B cell (primary cell): ENCODE measurements at regions not wholly inside any gene's neighbourhood (a gene's known extent, or its start where the extent isn't known, plus 50 kb on each side); places are given as distances from the start of the nearest gene placed in this dataset.

Experiments
- ATAC-seq: fragments of 200-7000 bp; cut with Tn5 transposase; one replicate; pipeline ENCODE4 v1.10.0; 2021; ENCODE audit warnings: low read depth, mild to moderate bottlenecking, moderate number of reproducible peaks, moderate library complexity
- CTCF ChIA-PET: fragments of 350-600 bp; sonication (Branson Sonifier 250); formaldehyde crosslinking; loops from one replicate; lab custom pipeline; 2021; ENCODE audit warnings: antibody characterized with exemption, inconsistent platforms; lab: Charles Lee
- POLR2A ChIA-PET: fragments of 350-600 bp; sonication (Branson Sonifier 250); formaldehyde crosslinking; loops from one replicate; lab custom pipeline; 2021; ENCODE audit warnings: antibody characterized with exemption; lab: Charles Lee
- DNase-seq: peaks from one replicate; pipeline ENCODE4 v3.0.0; 2013
- H2AFZ ChIP-seq: 2 replicates; pipeline ENCODE4 v1.6.1; 2012; ENCODE audit warnings: mild to moderate bottlenecking, low read depth, low read length; ENCODE audit not compliant: insufficient read depth, poor library complexity, severe bottlenecking
- H3K27ac ChIP-seq, 2 donors: 1 replicate in 1 of 2; 2 replicates in 1 of 2; pipeline ENCODE4 v1.5.1; 2012 to 2013; ENCODE audit warnings: low read length in 2 of 2, mild to moderate bottlenecking in 2 of 2, moderate library complexity in 1 of 2
- H3K27me3 ChIP-seq, 4 experiments: fragments of 200-600 bp in 1 of 4; sonication (generic) in 1 of 4; replicated peaks in 1 of 4; 1 replicate in 2 of 4; 2 replicates in 2 of 4; pipeline versions ENCODE4 v1.6.1 to v1.7.0; 2013 to 2016; ENCODE audit warnings: low read length in 3 of 4, mild to moderate bottlenecking in 2 of 4, mixed read lengths in 1 of 4, moderate library complexity in 1 of 4; ENCODE audit not compliant: insufficient read depth in 4 of 4, control insufficient read depth in 3 of 4; ENCODE audit errors: control extremely low read depth in 1 of 4
- H3K36me3 ChIP-seq, 2 experiments: replicated peaks in 1 of 2; 1 replicate in 1 of 2; 2 replicates in 1 of 2; pipeline versions ENCODE4 v1.6.1 to v1.7.1; 2013; ENCODE audit warnings: low read length in 1 of 2; ENCODE audit not compliant: insufficient read depth in 2 of 2, control insufficient read depth in 1 of 2; ENCODE audit errors: control extremely low read depth in 1 of 2, extremely low read depth in 1 of 2
- H3K4me1 ChIP-seq, 2 donors: fragments of 200-600 bp in 1 of 2; sonication (generic) in 1 of 2; 1 replicate in 1 of 2; 2 replicates in 1 of 2; pipeline versions ENCODE4 v1.5.1 to v1.6.1; 2013 to 2017; ENCODE audit warnings: low read length in 2 of 2; ENCODE audit not compliant: control insufficient read depth in 2 of 2, insufficient read depth in 2 of 2
- H3K4me2 ChIP-seq: replicated peaks from 2 replicates; pipeline ENCODE3; 2012; ENCODE audit warnings: mild to moderate bottlenecking, low read depth, low read length; ENCODE audit not compliant: poor library complexity, severe bottlenecking
- H3K4me3 ChIP-seq, 5 experiments: fragments of 200-600 bp in 1 of 5; sonication (generic) in 1 of 5; 1 replicate in 3 of 5; 2 replicates in 2 of 5; pipeline versions ENCODE4 v1.5.1 to v1.7.0; 2011 to 2016; ENCODE audit warnings: low read length in 4 of 5, mild to moderate bottlenecking in 4 of 5, low read depth in 2 of 5, control low read depth in 1 of 5, moderate library complexity in 1 of 5; ENCODE audit not compliant: insufficient read depth in 1 of 5; ENCODE audit errors: control extremely low read depth in 1 of 5, extremely low read depth in 1 of 5
- H3K79me2 ChIP-seq: fragments of 200-600 bp; sonication (generic); one replicate; pipeline ENCODE4 v1.6.0; 2016; ENCODE audit warnings: low read length; ENCODE audit not compliant: control insufficient read depth, insufficient read depth
- H3K9ac ChIP-seq: fragments of 200-600 bp; sonication (generic); 2 replicates; pipeline ENCODE4 v1.6.1; 2017; ENCODE audit warnings: mild to moderate bottlenecking, low read length, moderate library complexity
- H3K9me3 ChIP-seq, 3 donors: one replicate each; pipeline versions ENCODE4 v1.6.1 to v1.7.1; 2013; ENCODE audit warnings: low read length in 2 of 3; ENCODE audit not compliant: control insufficient read depth in 2 of 3, insufficient read depth in 1 of 3; ENCODE audit errors: control extremely low read depth in 1 of 3
- H4K20me1 ChIP-seq: 2 replicates; pipeline ENCODE4 v1.6.0; 2012; ENCODE audit warnings: mild to moderate bottlenecking, low read length; ENCODE audit not compliant: insufficient read depth, control insufficient read depth, poor library complexity, severe bottlenecking
- H3K27ac Mint-ChIP-seq: one replicate; pipeline ENCODE4 v1.8.0; 2021; ENCODE audit warnings: mixed read lengths
- H3K27me3 Mint-ChIP-seq: one replicate; pipeline ENCODE4 v1.8.0; 2021; ENCODE audit warnings: mixed read lengths
- H3K4me1 Mint-ChIP-seq: one replicate; pipeline ENCODE4 v1.8.0; 2021; ENCODE audit warnings: mixed read lengths
- H3K4me3 Mint-ChIP-seq: one replicate; pipeline ENCODE4 v1.8.0; 2021; ENCODE audit warnings: mixed read lengths
- H3K9me3 Mint-ChIP-seq: one replicate; pipeline ENCODE4 v1.8.0; 2022; ENCODE audit warnings: mixed read lengths; ENCODE audit not compliant: insufficient read depth
- CTCF ChIP-seq: fragments of 200-600 bp; IDR thresholded peaks from one replicate; pipeline ENCODE4 v1.8.0; 2022; ENCODE audit warnings: antibody characterized with exemption, mild to moderate bottlenecking
- EZH2 ChIP-seq: IDR thresholded peaks from 2 replicates; pipeline ENCODE4 v1.6.1; 2012; ENCODE audit warnings: borderline replicate concordance, low read depth, mild to moderate bottlenecking, moderate library complexity, low read length; ENCODE audit not compliant: insufficient read depth, poor library complexity, severe bottlenecking
- WGBS: methylation state at CpG from one replicate; pipeline ENCODE4 v1.1.5; 2013; ENCODE audit warnings: missing lambda C conversion rate; ENCODE audit not compliant: insufficient coverage; 5-methylcytosine and 5-hydroxymethylcytosine counted together
- intact Hi-C: fragments of 100-400 bp; cut with micrococcal nuclease; formaldehyde crosslinking; loops from one replicate; pipeline ENCODE4 v1.10.0; 2022

- no peaks in the 10 kb centered on the region for H3K79me2 ChIP-seq
- Mint-ChIP-seq H3K9me3 (no peaks in the 10 kb centered on the region), H3K27ac (no peak overlapping the region), H3K4me3 (no peak overlapping the region), H3K27me3 (no peaks in the 10 kb centered on the region), H3K4me1 (no peaks in the 10 kb centered on the region)
- no peaks in the 10 kb centered on the region for H3K9me3 ChIP-seq
- no peaks in the 10 kb centered on the region for H3K36me3 ChIP-seq
- H3K4me3 ChIP-seq: no peak overlapping the region
- H3K27me3 ChIP-seq: no peaks in the 10 kb centered on the region
- no peaks in the 10 kb centered on the region for H3K4me1 ChIP-seq
- WGBS: 97% methylated on average over 8 of the region's 14 CpGs
- CTCF ChIA-PET: no interaction called here
- no peak for ATAC-seq
- TF ChIP-seq EZH2 (no peak), CTCF (no peak)
- H3K9ac ChIP-seq: no peak overlapping the region
- no peak for DNase-seq
- no peak overlapping the region for H3K27ac ChIP-seq
- POLR2A ChIA-PET: no interaction called here
- H3K4me2 ChIP-seq: no peak overlapping the region
- no peak overlapping the region for H2AFZ ChIP-seq
- intact Hi-C loops: no loop called here
- no peaks in the 10 kb centered on the region for H4K20me1 ChIP-seq
Observed at GRCh38 chrX:69097451-69098236, 67.6 kb downstream of the PJA1 start.

GRCh38 chrX:69096963-69097362 is 68.3 kb downstream of the PJA1 start:
- no peak overlapping the region for H3K9ac ChIP-seq
- no peak overlapping the region for H3K4me2 ChIP-seq
- Mint-ChIP-seq H3K27ac (no peak overlapping the region), H3K4me3 (no peak overlapping the region), H3K27me3 (no peaks in the 10 kb centered on the region), H3K9me3 (no peaks in the 10 kb centered on the region), H3K4me1 (no peaks in the 10 kb centered on the region)
- no peaks in the 10 kb centered on the region for H3K27me3 ChIP-seq
- DNase-seq (no peak), ATAC-seq (no peak)
- H4K20me1 ChIP-seq: no peaks in the 10 kb centered on the region
- ChIA-PET POLR2A (no interaction called here), CTCF (no interaction called here)
- no peak for TF ChIP-seq CTCF
- TF ChIP-seq EZH2: no peak
- no peak overlapping the region for H2AFZ ChIP-seq
- no peaks in the 10 kb centered on the region for H3K79me2 ChIP-seq
- H3K9me3 ChIP-seq: no peaks in the 10 kb centered on the region
- no peaks in the 10 kb centered on the region for H3K36me3 ChIP-seq
- intact Hi-C loops: no loop called here
- H3K27ac ChIP-seq: no peak overlapping the region
- WGBS: 97% methylated on average over 5 of the region's 7 CpGs
- no peak overlapping the region for H3K4me3 ChIP-seq
- H3K4me1 ChIP-seq: no peaks in the 10 kb centered on the region
